ENCODE measurements at regions not wholly inside any gene's neighbourhood (a gene's known extent, or its start where the extent isn't known, plus 50 kb on each side); places are given as distances from the start of the nearest gene placed in this dataset.

DNA sequence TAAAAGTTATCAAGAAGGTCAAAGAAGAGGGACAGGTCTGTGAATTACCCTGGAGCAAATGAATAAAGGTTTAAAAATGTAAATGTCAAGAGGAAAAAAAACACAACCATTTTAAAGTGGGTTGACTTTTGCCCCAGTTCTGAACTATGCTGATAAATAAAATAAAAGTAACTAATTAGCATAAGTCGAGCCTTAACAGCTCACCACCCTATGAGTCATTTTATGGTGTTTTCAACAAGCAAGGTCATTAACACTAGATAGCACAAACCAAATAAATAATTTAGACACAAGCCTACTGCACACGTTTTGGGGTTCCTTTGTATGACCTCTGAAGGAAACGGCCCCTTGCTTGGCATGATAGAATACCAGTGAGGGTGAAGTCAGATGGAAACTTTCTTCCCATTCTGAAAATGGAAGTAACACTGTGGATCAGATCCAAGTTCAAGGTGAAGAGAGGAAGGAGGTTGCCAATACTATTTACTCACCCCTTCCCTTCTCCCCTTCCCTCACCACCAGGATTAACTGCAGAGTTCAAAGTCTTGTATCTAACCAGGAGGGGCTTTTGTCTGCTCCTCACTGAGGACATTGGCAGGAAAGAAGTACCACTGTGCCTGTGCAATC is 380.0 kb upstream of the ACVR2A start:
- Mint-ChIP-seq H3K4me1 (peaks cover 27% of the 10 kb centered on the region), H3K9me3 (peaks cover under 1% of the 10 kb centered on the region), H3K36me3 (ENCODE audit: low read depth) (no peaks in the 10 kb centered on the region), H3K27ac (peak overlapping the region in 1 of 3 experiments; percentile 85), H3K27me3 (ENCODE audit: low read depth) (no peaks in the 10 kb centered on the region), H3K4me3 (no peak overlapping the region)
- TF ChIP-seq, protein P1, sequence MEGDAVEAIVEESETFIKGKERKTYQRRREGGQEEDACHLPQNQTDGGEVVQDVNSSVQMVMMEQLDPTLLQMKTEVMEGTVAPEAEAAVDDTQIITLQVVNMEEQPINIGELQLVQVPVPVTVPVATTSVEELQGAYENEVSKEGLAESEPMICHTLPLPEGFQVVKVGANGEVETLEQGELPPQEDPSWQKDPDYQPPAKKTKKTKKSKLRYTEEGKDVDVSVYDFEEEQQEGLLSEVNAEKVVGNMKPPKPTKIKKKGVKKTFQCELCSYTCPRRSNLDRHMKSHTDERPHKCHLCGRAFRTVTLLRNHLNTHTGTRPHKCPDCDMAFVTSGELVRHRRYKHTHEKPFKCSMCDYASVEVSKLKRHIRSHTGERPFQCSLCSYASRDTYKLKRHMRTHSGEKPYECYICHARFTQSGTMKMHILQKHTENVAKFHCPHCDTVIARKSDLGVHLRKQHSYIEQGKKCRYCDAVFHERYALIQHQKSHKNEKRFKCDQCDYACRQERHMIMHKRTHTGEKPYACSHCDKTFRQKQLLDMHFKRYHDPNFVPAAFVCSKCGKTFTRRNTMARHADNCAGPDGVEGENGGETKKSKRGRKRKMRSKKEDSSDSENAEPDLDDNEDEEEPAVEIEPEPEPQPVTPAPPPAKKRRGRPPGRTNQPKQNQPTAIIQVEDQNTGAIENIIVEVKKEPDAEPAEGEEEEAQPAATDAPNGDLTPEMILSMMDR (IDR thresholded peaks at IDR 0.05; ENCODE audit: unreplicated experiment in 3 of 3) = no peak

DNA sequence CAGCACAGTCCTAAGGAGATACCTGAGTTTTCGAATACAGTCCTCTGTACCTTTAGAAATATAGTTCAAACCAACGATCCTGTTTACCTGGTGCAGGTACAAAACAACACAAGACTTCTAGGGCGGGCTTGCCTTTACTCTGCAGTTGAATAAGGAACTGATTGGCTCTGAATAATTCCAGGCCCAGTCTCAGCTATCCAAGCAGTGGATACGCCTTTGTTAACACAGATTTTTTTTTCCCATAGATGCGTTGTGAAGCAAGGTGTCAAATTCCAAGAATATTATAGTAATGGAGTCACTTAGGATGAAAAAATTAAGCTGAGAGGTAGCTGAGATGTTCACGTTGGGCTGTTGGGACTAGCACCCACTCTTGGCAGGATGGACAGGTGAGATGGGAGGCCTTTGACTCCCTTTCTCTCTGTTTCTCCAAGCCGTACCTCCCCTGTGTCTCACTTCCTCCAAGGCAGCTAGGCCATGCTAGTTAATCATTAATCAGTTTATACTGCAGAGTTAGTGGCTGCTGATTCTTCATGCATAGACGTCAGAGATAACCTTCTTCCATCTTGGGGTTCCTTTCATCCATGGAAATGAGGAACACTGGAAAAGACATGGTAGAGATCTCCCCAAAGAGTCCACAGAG is 380.8 kb upstream of the ACVR2A start:
- no peaks in the 10 kb centered on the region for H3K36me3 Mint-ChIP-seq (ENCODE audit: low read depth)
- H3K4me1 Mint-ChIP-seq = peaks cover 21% of the 10 kb centered on the region
- H3K27me3 Mint-ChIP-seq (ENCODE audit: low read depth) = no peaks in the 10 kb centered on the region
- TF ChIP-seq, protein P1 (IDR thresholded peaks at IDR 0.05; ENCODE audit: unreplicated experiment in 3 of 3) = no peak
- no peaks in the 10 kb centered on the region for H3K9me3 Mint-ChIP-seq
- H3K27ac Mint-ChIP-seq = peak overlapping the region in 1 of 3 experiments; percentile 85
- H3K4me3 Mint-ChIP-seq = no peak overlapping the region

DNA sequence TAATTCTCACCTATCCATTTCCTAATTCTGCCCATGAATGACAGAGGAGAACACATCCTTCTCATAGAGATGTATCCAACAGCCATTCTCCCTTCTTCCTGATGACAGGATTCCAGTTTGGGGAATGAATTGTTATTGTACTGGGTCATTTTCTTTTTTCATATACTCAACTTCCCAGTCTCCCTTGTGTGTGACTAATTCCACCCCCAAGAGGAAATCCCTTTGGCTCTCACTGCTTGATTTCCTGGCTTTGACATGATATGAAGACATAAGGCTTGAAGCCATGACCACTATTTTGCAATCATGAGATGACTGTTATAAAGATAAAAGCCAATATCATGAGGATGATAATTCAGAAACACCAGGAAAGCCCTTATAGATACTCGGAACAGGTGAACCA is 384.7 kb upstream of the ACVR2A start:
- Mint-ChIP-seq H3K9me3 (no peaks in the 10 kb centered on the region), H3K27ac (no peak overlapping the region), H3K27me3 (ENCODE audit: low read depth) (no peaks in the 10 kb centered on the region), H3K4me1 (peaks cover 31% of the 10 kb centered on the region), H3K4me3 (no peak overlapping the region), H3K36me3 (ENCODE audit: low read depth) (no peaks in the 10 kb centered on the region)
- TF ChIP-seq, protein P1 (IDR thresholded peaks at IDR 0.05; ENCODE audit: unreplicated experiment in 3 of 3) = no peak

DNA sequence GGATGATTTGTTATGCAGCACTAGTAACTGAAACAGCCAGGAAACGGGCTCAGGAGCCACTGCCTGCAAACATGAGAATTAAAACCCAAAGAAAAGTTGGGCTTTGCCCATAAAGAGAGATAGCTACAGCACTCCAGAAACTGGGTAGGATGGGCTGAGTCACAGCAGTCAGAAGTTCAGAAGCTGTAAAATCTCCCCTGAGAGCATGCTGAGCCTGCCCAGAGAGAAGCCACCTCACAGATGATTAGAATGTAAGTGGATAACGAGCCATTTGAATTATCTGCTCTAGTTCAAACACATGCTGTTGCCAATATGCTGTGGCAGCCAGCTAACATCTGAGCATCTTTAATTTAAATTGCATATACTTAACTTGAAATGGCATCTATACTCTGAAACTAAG is 388.1 kb upstream of the ACVR2A start:
- Mint-ChIP-seq H3K9me3 (no peaks in the 10 kb centered on the region), H3K27me3 (ENCODE audit: low read depth) (no peaks in the 10 kb centered on the region), H3K4me1 (peaks cover 44% of the 10 kb centered on the region), H3K27ac (no peak overlapping the region), H3K36me3 (ENCODE audit: low read depth) (no peaks in the 10 kb centered on the region), H3K4me3 (no peak overlapping the region)
- TF ChIP-seq, protein P1 (IDR thresholded peaks at IDR 0.05; ENCODE audit: unreplicated experiment in 3 of 3) = no peak

DNA sequence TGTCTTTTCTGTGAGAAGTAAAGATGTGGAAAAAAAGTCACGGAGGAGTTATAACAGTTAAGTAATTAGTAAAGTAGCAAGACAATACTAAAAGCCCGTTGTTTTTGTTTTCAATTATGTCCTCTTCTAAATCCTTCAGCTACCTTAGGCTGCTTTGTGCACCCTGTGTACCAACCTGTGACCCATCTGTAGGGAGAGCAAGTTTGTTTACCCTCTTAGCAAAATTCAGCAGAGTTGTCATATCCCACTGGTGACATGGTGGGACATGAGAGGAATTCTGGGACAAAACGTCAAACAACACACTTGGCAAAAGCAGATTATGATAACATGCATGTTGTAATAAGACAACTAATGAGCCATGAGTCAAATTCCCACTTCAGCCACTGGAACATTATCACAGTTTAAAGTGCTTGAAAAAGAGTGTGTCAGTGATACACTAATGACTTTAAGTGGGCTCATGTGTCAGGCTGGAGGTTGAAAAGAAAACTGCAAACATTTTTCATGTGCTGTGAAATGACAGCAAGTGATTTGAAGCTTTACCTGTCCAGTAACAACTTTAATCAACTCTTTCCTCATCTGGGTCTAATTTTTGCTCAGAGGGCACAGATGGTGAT is 392.8 kb upstream of the ACVR2A start:
- no peak overlapping the region for H3K4me3 Mint-ChIP-seq
- no peaks in the 10 kb centered on the region for H3K36me3 Mint-ChIP-seq (ENCODE audit: low read depth)
- peak overlapping the region; percentile 52 to 75 (median 71) for H3K27ac Mint-ChIP-seq
- TF ChIP-seq, protein P1 (IDR thresholded peaks at IDR 0.05; ENCODE audit: unreplicated experiment in 3 of 3) = no peak
- H3K9me3 Mint-ChIP-seq = no peaks in the 10 kb centered on the region
- H3K27me3 Mint-ChIP-seq (ENCODE audit: low read depth) = peaks cover 5% of the 10 kb centered on the region
- peaks cover 59% of the 10 kb centered on the region for H3K4me1 Mint-ChIP-seq
